ENCODE measurements at regions not wholly inside any gene's neighbourhood (a gene's known extent, or its start where the extent isn't known, plus 50 kb on each side); places are given as distances from the start of the nearest gene placed in this dataset.

DNA sequence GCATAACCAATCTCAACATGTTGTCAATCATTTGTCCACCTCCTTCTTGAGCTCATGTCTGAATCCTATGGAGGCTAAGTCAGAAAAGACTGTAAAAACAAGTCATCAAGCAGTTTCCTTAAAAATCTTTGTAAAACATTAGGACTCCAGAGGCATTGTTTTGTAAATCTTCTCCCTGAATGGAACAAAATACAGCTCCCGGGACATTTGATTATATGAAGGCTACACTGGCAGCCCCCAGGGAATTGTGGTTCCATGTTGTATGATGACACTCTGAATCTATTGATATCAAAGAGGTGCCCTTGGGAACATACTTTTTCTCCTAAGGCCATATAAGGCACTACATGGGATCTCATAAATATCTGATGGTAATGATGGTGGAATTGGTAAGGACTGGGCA is 83.2 kb upstream of the NUDT12 start:
- no peaks in the 10 kb centered on the region for H3K9me3 ChIP-seq (ENCODE audit: control insufficient read depth, insufficient read depth, low read depth, low read length)
- H3K36me3 ChIP-seq (ENCODE audit: control insufficient read depth in 2 of 2, insufficient read depth in 1 of 2, low read length in 2 of 2), result no peaks in the 10 kb centered on the region
- no peaks in the 10 kb centered on the region for H3K4me1 ChIP-seq (ENCODE audit: control insufficient read depth, insufficient read depth, low read length)
- no peak overlapping the region for H3K4me3 ChIP-seq (ENCODE audit: low read depth, low read length)
- no peak overlapping the region for H3K27ac ChIP-seq (ENCODE audit: extremely low read depth, low read depth, low read length)
- CTCF ChIA-PET, result interaction anchor here (0.8 kb wide), 1 partner anchor 58 kb away, joined by 3 read pairs; no protein-coding TSS in a partner anchor
- POLR2A ChIA-PET, result no interaction called here
- TF ChIP-seq ZNF248 (tag by site-specific recombination; IDR thresholded peaks at IDR 0.05) (no peak), SCRT2 (tag by site-specific recombination; IDR thresholded peaks at IDR 0.05) (no peak), ZBTB48 (tag by site-specific recombination; IDR thresholded peaks at IDR 0.05) (no peak), ZNF747 (tag by site-specific recombination; IDR thresholded peaks at IDR 0.05) (no peak), ZNF76 (tag by site-specific recombination; IDR thresholded peaks at IDR 0.05; ENCODE audit: borderline replicate concordance, low read depth) (no peak), ZNF416 (tag by site-specific recombination; IDR thresholded peaks at IDR 0.05) (no peak), ZNF585B (tag by site-specific recombination; IDR thresholded peaks at IDR 0.05) (no peak), ZNF837 (tag by site-specific recombination; IDR thresholded peaks at IDR 0.05) (no peak), ZNF654 (tag by site-specific recombination; IDR thresholded peaks at IDR 0.05; ENCODE audit: low read depth) (no peak), ZNF184 (tag by site-specific recombination; IDR thresholded peaks at IDR 0.05) (no peak), ZNF350 (tag by site-specific recombination; IDR thresholded peaks at IDR 0.05) (no peak)
- TF ChIP-seq, protein P1, sequence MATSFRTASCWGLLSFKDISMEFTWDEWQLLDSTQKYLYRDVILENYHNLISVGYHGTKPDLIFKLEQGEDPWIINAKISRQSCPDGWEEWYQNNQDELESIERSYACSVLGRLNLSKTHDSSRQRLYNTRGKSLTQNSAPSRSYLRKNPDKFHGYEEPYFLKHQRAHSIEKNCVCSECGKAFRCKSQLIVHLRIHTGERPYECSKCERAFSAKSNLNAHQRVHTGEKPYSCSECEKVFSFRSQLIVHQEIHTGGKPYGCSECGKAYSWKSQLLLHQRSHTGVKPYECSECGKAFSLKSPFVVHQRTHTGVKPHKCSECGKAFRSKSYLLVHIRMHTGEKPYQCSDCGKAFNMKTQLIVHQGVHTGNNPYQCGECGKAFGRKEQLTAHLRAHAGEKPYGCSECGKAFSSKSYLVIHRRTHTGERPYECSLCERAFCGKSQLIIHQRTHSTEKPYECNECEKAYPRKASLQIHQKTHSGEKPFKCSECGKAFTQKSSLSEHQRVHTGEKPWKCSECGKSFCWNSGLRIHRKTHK (tag by site-specific recombination; IDR thresholded peaks at IDR 0.05), result no peak
- TF ChIP-seq, protein P2, sequence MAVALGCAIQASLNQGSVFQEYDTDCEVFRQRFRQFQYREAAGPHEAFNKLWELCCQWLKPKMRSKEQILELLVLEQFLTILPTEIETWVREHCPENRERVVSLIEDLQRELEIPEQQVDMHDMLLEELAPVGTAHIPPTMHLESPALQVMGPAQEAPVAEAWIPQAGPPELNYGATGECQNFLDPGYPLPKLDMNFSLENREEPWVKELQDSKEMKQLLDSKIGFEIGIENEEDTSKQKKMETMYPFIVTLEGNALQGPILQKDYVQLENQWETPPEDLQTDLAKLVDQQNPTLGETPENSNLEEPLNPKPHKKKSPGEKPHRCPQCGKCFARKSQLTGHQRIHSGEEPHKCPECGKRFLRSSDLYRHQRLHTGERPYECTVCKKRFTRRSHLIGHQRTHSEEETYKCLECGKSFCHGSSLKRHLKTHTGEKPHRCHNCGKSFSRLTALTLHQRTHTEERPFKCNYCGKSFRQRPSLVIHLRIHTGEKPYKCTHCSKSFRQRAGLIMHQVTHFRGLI (tag by site-specific recombination; IDR thresholded peaks at IDR 0.05), result no peak
- TF ChIP-seq, protein P3, sequence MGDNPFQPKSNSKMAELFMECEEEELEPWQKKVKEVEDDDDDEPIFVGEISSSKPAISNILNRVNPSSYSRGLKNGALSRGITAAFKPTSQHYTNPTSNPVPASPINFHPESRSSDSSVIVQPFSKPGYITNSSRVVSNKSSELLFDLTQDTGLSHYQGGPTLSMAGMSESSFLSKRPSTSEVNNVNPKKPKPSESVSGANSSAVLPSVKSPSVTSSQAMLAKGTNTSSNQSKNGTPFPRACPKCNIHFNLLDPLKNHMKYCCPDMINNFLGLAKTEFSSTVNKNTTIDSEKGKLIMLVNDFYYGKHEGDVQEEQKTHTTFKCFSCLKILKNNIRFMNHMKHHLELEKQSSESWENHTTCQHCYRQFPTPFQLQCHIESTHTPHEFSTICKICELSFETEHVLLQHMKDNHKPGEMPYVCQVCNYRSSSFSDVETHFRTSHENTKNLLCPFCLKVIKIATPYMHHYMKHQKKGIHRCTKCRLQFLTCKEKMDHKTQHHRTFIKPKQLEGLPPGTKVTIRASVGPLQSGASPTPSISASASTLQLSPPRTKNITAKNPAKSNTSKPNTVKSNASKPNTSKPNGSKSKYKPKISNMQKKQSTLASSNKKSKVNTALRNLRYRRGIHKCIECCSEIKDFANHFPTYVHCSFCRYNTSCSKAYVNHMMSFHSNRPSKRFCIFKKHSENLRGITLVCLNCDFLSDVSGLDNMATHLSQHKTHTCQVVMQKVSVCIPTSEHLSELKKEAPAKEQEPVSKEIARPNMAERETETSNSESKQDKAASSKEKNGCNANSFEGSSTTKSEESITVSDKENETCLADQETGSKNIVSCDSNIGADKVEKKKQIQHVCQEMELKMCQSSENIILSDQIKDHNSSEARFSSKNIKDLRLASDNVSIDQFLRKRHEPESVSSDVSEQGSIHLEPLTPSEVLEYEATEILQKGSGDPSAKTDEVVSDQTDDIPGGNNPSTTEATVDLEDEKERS (tag by site-specific recombination; IDR thresholded peaks at IDR 0.05), result no peak
- TF ChIP-seq, protein P4, sequence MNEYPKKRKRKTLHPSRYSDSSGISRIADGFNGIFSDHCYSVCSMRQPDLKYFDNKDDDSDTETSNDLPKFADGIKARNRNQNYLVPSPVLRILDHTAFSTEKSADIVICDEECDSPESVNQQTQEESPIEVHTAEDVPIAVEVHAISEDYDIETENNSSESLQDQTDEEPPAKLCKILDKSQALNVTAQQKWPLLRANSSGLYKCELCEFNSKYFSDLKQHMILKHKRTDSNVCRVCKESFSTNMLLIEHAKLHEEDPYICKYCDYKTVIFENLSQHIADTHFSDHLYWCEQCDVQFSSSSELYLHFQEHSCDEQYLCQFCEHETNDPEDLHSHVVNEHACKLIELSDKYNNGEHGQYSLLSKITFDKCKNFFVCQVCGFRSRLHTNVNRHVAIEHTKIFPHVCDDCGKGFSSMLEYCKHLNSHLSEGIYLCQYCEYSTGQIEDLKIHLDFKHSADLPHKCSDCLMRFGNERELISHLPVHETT (tag by site-specific recombination; IDR thresholded peaks at IDR 0.05), result no peak
- TF ChIP-seq, protein P5, sequence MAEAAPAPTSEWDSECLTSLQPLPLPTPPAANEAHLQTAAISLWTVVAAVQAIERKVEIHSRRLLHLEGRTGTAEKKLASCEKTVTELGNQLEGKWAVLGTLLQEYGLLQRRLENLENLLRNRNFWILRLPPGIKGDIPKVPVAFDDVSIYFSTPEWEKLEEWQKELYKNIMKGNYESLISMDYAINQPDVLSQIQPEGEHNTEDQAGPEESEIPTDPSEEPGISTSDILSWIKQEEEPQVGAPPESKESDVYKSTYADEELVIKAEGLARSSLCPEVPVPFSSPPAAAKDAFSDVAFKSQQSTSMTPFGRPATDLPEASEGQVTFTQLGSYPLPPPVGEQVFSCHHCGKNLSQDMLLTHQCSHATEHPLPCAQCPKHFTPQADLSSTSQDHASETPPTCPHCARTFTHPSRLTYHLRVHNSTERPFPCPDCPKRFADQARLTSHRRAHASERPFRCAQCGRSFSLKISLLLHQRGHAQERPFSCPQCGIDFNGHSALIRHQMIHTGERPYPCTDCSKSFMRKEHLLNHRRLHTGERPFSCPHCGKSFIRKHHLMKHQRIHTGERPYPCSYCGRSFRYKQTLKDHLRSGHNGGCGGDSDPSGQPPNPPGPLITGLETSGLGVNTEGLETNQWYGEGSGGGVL (tag by site-specific recombination; IDR thresholded peaks at IDR 0.05), result no peak

DNA sequence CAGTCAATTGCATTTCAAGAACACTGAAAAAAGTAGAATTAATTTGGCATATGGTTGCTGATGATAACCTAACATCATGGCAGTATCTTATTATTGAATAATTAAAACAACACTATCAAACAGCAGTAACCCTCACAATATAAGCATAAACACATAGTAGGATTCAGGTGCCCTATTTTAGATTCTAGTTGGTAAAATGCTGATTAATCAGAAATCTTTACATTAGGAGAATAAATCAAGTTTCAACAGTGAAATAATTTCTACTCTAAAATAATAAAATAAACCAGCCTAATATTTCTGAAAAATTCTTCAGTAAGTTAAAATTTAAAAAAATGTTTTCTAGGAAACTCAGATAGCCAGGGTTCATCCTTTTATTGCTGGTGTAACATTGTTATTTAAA is 76.4 kb upstream of the NUDT12 start:
- Histone ChIP-seq H3K9me3 (ENCODE audit: control insufficient read depth, insufficient read depth, low read depth, low read length) (no peaks in the 10 kb centered on the region), H3K27ac (ENCODE audit: extremely low read depth, low read depth, low read length) (no peak overlapping the region), H3K4me1 (ENCODE audit: control insufficient read depth, insufficient read depth, low read length) (no peaks in the 10 kb centered on the region), H3K4me3 (ENCODE audit: low read depth, low read length) (no peak overlapping the region), H3K36me3 (ENCODE audit: control insufficient read depth in 2 of 2, insufficient read depth in 1 of 2, low read length in 2 of 2) (no peaks in the 10 kb centered on the region)
- POLR2A ChIA-PET, result no interaction called here
- CTCF ChIA-PET, result interaction anchor here (0.5 to 1.6 kb wide), 2 partner anchors 10 to 11 kb away, joined by 4 to 6 read pairs; no protein-coding TSS in a partner anchor
- TF ChIP-seq ZBTB1 (tag by site-specific recombination; IDR thresholded peaks at IDR 0.05), result no peak
- no peak for TF ChIP-seq ZNF223 (tag by site-specific recombination; IDR thresholded peaks at IDR 0.05)
- TF ChIP-seq ZNF146 (tag by site-specific recombination; IDR thresholded peaks at IDR 0.05), result no peak
- TF ChIP-seq, protein P6, sequence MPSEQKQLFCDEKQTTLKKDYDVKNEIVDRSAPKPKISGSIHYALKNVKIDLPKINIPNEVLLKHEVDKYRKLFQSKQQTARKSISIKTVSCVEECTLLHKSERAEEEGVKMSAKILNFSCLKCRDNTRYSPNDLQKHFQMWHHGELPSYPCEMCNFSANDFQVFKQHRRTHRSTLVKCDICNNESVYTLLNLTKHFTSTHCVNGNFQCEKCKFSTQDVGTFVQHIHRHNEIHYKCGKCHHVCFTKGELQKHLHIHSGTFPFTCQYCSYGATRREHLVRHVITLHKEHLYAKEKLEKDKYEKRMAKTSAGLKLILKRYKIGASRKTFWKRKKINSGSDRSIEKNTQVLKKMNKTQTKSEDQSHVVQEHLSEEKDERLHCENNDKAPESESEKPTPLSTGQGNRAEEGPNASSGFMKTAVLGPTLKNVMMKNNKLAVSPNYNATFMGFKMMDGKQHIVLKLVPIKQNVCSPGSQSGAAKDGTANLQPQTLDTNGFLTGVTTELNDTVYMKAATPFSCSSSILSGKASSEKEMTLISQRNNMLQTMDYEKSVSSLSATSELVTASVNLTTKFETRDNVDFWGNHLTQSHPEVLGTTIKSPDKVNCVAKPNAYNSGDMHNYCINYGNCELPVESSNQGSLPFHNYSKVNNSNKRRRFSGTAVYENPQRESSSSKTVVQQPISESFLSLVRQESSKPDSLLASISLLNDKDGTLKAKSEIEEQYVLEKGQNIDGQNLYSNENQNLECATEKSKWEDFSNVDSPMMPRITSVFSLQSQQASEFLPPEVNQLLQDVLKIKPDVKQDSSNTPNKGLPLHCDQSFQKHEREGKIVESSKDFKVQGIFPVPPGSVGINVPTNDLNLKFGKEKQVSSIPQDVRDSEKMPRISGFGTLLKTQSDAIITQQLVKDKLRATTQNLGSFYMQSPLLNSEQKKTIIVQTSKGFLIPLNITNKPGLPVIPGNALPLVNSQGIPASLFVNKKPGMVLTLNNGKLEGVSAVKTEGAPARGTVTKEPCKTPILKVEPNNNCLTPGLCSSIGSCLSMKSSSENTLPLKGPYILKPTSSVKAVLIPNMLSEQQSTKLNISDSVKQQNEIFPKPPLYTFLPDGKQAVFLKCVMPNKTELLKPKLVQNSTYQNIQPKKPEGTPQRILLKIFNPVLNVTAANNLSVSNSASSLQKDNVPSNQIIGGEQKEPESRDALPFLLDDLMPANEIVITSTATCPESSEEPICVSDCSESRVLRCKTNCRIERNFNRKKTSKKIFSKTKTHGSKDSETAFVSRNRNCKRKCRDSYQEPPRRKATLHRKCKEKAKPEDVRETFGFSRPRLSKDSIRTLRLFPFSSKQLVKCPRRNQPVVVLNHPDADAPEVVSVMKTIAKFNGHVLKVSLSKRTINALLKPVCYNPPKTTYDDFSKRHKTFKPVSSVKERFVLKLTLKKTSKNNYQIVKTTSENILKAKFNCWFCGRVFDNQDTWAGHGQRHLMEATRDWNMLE (tag by site-specific recombination; conservative IDR thresholded peaks at IDR 0.05; ENCODE audit: low read depth), result no peak
- TF ChIP-seq GLI4 (tag by site-specific recombination; IDR thresholded peaks at IDR 0.05), result no peak
- no peak for TF ChIP-seq WT1 (tag by site-specific recombination; IDR thresholded peaks at IDR 0.05)

All from HEK293 (cell line).